HCT116 (cell line): ENCODE measurements at regions not wholly inside any gene's neighbourhood (a gene's known extent, or its start where the extent isn't known, plus 50 kb on each side); places are given as distances from the start of the nearest gene placed in this dataset.

ENCODE experiments used
- CEBPB ChIP-seq: IDR thresholded peaks from 2 replicates; pipeline ENCODE4 v1.6.1; 2012; ENCODE audit warnings: low read depth
- ELF1 ChIP-seq: IDR thresholded peaks from 2 replicates; pipeline ENCODE4 v1.6.1; 2012; ENCODE audit warnings: low read depth, borderline replicate concordance
- EZH2 ChIP-seq: fragments of 200-600 bp; sonication (generic); IDR thresholded peaks from 2 replicates; pipeline ENCODE4 v1.6.1; 2017; ENCODE audit warnings: antibody characterized with exemption, mixed run types
- JUND ChIP-seq: IDR thresholded peaks from 2 replicates; pipeline ENCODE4 v1.6.1; 2012
- POLR2A ChIP-seq: IDR thresholded peaks from 2 replicates; pipeline ENCODE4 v1.7.0; 2011; ENCODE audit warnings: borderline replicate concordance; ENCODE audit not compliant: insufficient read depth, insufficient read length; ENCODE audit errors: extremely low read depth
- POLR2AphosphoS5 ChIP-seq: IDR thresholded peaks from 2 replicates; pipeline ENCODE4 v1.6.1; 2011; ENCODE audit warnings: mild to moderate bottlenecking, low read depth, low read length, moderate library complexity
- RAD21 ChIP-seq: IDR thresholded peaks from 2 replicates; pipeline ENCODE4 v1.6.1; 2012; ENCODE audit warnings: low read depth, mild to moderate bottlenecking
- SIN3A ChIP-seq: IDR thresholded peaks from 2 replicates; pipeline ENCODE4 v1.6.1; 2012; ENCODE audit warnings: low read depth
- SP1 ChIP-seq: IDR thresholded peaks from 2 replicates; pipeline ENCODE4 v1.6.1; 2012; ENCODE audit warnings: low read depth
- YY1 ChIP-seq: IDR thresholded peaks from 2 replicates; pipeline ENCODE4 v1.6.1; 2011; ENCODE audit warnings: low read length, low read depth, moderate library complexity, mild to moderate bottlenecking; ENCODE audit not compliant: insufficient replicate concordance; ENCODE audit errors: extremely low read depth
- TF ChIP-seq, protein P1 (sequence below), 3 experiments: fragments of 200-600 bp in 1 of 3; sonication (generic) in 1 of 3; IDR thresholded peaks in 2 of 3; conservative IDR thresholded peaks in 1 of 3; 2 replicates each; pipeline ENCODE4 v1.5.1; 2012 to 2017; ENCODE audit warnings: low read depth in 2 of 3, low read length in 2 of 3, antibody characterized with exemption in 1 of 3, borderline replicate concordance in 1 of 3, control low read depth in 1 of 3, mild to moderate bottlenecking in 1 of 3, mixed read lengths in 1 of 3, mixed run types in 1 of 3, moderate library complexity in 1 of 3; ENCODE audit not compliant: insufficient read depth in 1 of 3
- TF ChIP-seq, protein P2 (sequence below): IDR thresholded peaks from 2 replicates; pipeline ENCODE4 v1.6.1; 2012
- TF ChIP-seq, protein P3 (sequence below): IDR thresholded peaks from 2 replicates; pipeline ENCODE4 v1.6.1; 2012; ENCODE audit warnings: low read depth

DNA sequence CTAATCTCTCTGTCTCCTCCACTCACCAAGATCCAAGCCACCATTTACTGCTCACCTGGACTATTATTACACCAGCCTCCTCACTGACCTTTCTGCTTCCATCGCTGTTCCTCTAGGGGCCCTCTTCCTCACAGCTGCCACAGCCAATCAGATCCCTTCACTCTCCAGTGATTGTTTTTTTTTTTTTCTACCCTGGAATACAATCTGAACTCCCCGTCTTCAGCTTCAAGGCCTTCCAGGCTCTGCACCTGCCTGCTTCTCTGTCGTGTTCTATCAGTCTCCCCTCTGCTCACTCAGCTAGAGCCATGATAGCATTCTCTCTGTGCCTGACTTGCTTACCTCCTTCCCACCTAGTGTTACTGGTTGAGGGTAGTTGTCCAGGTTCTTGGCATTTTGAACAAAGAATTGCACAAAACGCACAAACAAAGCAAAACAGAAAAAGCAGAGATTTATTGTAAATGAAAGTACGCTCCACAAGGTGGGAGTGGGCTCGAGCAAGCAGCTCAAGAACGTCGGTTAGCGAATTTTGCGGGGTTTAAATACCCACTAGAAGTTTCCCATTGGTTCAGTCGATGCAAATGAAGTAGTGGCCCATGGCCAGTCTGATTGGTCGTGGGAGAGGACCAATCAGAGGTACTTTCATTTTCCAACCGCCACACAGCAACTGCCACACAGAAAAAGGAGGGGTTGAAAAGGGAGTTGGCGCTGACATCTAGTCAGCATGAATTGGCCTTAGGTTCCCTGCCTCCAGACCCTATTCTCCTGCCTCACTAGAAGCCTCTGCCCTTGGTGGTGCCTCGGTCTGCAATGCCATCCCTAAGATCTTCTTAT, 188.9 kb downstream of the TLE3 start:
- TF ChIP-seq, protein P1, sequence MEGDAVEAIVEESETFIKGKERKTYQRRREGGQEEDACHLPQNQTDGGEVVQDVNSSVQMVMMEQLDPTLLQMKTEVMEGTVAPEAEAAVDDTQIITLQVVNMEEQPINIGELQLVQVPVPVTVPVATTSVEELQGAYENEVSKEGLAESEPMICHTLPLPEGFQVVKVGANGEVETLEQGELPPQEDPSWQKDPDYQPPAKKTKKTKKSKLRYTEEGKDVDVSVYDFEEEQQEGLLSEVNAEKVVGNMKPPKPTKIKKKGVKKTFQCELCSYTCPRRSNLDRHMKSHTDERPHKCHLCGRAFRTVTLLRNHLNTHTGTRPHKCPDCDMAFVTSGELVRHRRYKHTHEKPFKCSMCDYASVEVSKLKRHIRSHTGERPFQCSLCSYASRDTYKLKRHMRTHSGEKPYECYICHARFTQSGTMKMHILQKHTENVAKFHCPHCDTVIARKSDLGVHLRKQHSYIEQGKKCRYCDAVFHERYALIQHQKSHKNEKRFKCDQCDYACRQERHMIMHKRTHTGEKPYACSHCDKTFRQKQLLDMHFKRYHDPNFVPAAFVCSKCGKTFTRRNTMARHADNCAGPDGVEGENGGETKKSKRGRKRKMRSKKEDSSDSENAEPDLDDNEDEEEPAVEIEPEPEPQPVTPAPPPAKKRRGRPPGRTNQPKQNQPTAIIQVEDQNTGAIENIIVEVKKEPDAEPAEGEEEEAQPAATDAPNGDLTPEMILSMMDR (IDR thresholded peaks at IDR 0.05 in 2 of 3, conservative IDR thresholded peaks at IDR 0.05 in 1 of 3; ENCODE audit: borderline replicate concordance in 1 of 3, insufficient read depth in 1 of 3, low read depth in 2 of 3, low read length in 2 of 3), result no peak
- TF ChIP-seq CEBPB (no peak), YY1 (no peak), SP1 (no peak), RAD21 (no peak), POLR2A (peak; percentile 6), POLR2AphosphoS5 (no peak), EZH2 (no peak), JUND (no peak), ELF1 (no peak), SIN3A (no peak)
- TF ChIP-seq, protein P2, sequence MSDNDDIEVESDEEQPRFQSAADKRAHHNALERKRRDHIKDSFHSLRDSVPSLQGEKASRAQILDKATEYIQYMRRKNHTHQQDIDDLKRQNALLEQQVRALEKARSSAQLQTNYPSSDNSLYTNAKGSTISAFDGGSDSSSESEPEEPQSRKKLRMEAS, result no peak
- TF ChIP-seq, protein P3, sequence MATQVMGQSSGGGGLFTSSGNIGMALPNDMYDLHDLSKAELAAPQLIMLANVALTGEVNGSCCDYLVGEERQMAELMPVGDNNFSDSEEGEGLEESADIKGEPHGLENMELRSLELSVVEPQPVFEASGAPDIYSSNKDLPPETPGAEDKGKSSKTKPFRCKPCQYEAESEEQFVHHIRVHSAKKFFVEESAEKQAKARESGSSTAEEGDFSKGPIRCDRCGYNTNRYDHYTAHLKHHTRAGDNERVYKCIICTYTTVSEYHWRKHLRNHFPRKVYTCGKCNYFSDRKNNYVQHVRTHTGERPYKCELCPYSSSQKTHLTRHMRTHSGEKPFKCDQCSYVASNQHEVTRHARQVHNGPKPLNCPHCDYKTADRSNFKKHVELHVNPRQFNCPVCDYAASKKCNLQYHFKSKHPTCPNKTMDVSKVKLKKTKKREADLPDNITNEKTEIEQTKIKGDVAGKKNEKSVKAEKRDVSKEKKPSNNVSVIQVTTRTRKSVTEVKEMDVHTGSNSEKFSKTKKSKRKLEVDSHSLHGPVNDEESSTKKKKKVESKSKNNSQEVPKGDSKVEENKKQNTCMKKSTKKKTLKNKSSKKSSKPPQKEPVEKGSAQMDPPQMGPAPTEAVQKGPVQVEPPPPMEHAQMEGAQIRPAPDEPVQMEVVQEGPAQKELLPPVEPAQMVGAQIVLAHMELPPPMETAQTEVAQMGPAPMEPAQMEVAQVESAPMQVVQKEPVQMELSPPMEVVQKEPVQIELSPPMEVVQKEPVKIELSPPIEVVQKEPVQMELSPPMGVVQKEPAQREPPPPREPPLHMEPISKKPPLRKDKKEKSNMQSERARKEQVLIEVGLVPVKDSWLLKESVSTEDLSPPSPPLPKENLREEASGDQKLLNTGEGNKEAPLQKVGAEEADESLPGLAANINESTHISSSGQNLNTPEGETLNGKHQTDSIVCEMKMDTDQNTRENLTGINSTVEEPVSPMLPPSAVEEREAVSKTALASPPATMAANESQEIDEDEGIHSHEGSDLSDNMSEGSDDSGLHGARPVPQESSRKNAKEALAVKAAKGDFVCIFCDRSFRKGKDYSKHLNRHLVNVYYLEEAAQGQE, result no peak
